HepG2 (cell line): ENCODE measurements at regions not wholly inside any gene's neighbourhood (a gene's known extent, or its start where the extent isn't known, plus 50 kb on each side); places are given as distances from the start of the nearest gene placed in this dataset.

ENCODE experiments used
- BRCA1 ChIP-seq: sonication (generic); formaldehyde crosslinking; IDR thresholded peaks from 2 replicates; pipeline ENCODE4 v1.4.0; 2020; ENCODE audit warnings: missing genetic modification reagents
- CENPX ChIP-seq: sonication (generic); formaldehyde crosslinking; IDR thresholded peaks from 2 replicates; pipeline ENCODE4 v1.9.0; 2021; ENCODE audit warnings: mild to moderate bottlenecking, missing genetic modification reagents, moderate library complexity
- KDM5A ChIP-seq: fragments of 200-600 bp; sonication (generic); IDR thresholded peaks from 2 replicates; pipeline ENCODE4 v1.7.0; 2018; ENCODE audit warnings: antibody characterized with exemption, mild to moderate bottlenecking, low read length, borderline replicate concordance
- MATR3 ChIP-seq: sonication (generic); formaldehyde crosslinking; IDR thresholded peaks from 2 replicates; pipeline ENCODE4 v1.4.0; 2020; ENCODE audit warnings: missing genetic modification reagents
- MIER3 ChIP-seq: IDR thresholded peaks from 2 replicates; pipeline ENCODE4 v1.6.1; 2016; ENCODE audit warnings: missing compliant biosample characterization, borderline replicate concordance
- MYC ChIP-seq: sonication (generic); formaldehyde crosslinking; IDR thresholded peaks from 2 replicates; pipeline ENCODE4 v1.9.0; 2021; ENCODE audit warnings: missing genetic modification reagents, borderline replicate concordance
- NFE2L2 ChIP-seq: fragments of 150-350 bp; IDR thresholded peaks from 2 replicates; pipeline ENCODE4 v1.6.1; 2014; ENCODE audit warnings: low read length
- PREB ChIP-seq: sonication (generic); formaldehyde crosslinking; IDR thresholded peaks from 2 replicates; pipeline ENCODE4 v1.4.0; 2020; ENCODE audit warnings: missing genetic modification reagents
- PTBP1 ChIP-seq: fragments of 200-400 bp; formaldehyde crosslinking; IDR thresholded peaks from 2 replicates; pipeline ENCODE4 v1.6.1; 2018; ENCODE audit warnings: low read length, low read depth; ENCODE audit not compliant: poor library complexity, severe bottlenecking
- REXO4 ChIP-seq: sonication (generic); formaldehyde crosslinking; IDR thresholded peaks from 2 replicates; pipeline ENCODE4 v1.8.0; 2022; ENCODE audit warnings: missing genetic modification reagents, mild to moderate bottlenecking, borderline replicate concordance
- STAG1 ChIP-seq: sonication (generic); formaldehyde crosslinking; IDR thresholded peaks from 2 replicates; pipeline ENCODE4 v1.4.0; 2020; ENCODE audit warnings: missing genetic modification reagents
- TGIF2 ChIP-seq: IDR thresholded peaks from 2 replicates; pipeline ENCODE4 v1.6.1; 2016; ENCODE audit warnings: control low read depth, missing compliant biosample characterization
- THAP8 ChIP-seq: sonication (generic); formaldehyde crosslinking; IDR thresholded peaks from 2 replicates; pipeline ENCODE4 v1.5.1; 2020; ENCODE audit warnings: missing genetic modification reagents, mild to moderate bottlenecking, borderline replicate concordance
- UBTF ChIP-seq: sonication (generic); formaldehyde crosslinking; IDR thresholded peaks from 2 replicates; pipeline ENCODE4 v1.4.0; 2020; ENCODE audit warnings: mild to moderate bottlenecking, missing genetic modification reagents
- ZNF564 ChIP-seq: sonication (generic); formaldehyde crosslinking; IDR thresholded peaks from 2 replicates; pipeline ENCODE4 v1.8.1; 2023; ENCODE audit warnings: mild to moderate bottlenecking, missing genetic modification reagents
- ZNF687 ChIP-seq: sonication (generic); formaldehyde crosslinking; IDR thresholded peaks from 2 replicates; pipeline ENCODE4 v1.5.1; 2020; ENCODE audit warnings: mild to moderate bottlenecking, missing genetic modification reagents, moderate library complexity

- TF ChIP-seq NFE2L2 (no peak), THAP8 (CRISPR knock-in tag) (no peak), KDM5A (no peak), CENPX (CRISPR knock-in tag) (no peak), MIER3 (CRISPR knock-in tag) (peak; percentile 81; the same call in 1 of the 2 replicates), PTBP1 (peak; percentile 74), PREB (CRISPR knock-in tag) (no peak), TGIF2 (CRISPR knock-in tag) (peak; percentile 63), MYC (CRISPR knock-in tag) (peak; percentile 66; the same call in 1 of the 2 replicates), STAG1 (no peak), UBTF (CRISPR knock-in tag) (peak; percentile 91), ZNF564 (no peak), BRCA1 (CRISPR knock-in tag) (no peak), ZNF687 (peak; percentile 92), MATR3 (no peak), REXO4 (CRISPR knock-in tag) (no peak)
Observed at GRCh38 chr2:240250985-240251847, 110.8 kb upstream of the OTOS start (continued).
